Keratinocyte (primary cell): ENCODE measurements at regions not wholly inside any gene's neighbourhood (a gene's known extent, or its start where the extent isn't known, plus 50 kb on each side); places are given as distances from the start of the nearest gene placed in this dataset.

ENCODE experiments used
- DNase-seq: peaks from one replicate; pipeline ENCODE4 v3.0.0-alpha.2; 2011; ENCODE audit warnings: low read depth, missing footprints, low spot score
- FAIRE-seq: peaks from 2 replicates; lab custom pipeline; 2011; peaks lifted over from hg19 to GRCh38; lab: Jason Lieb, UNC
- H2AFZ ChIP-seq: 2 replicates; pipeline ENCODE4 v1.6.0; 2012; ENCODE audit warnings: low read length, control low read depth, inconsistent platforms; ENCODE audit not compliant: control insufficient read depth
- H3K27ac ChIP-seq: 2 replicates; pipeline ENCODE4 v1.5.1; 2011; ENCODE audit warnings: low read length; ENCODE audit not compliant: control insufficient read depth, insufficient read depth
- H3K27me3 ChIP-seq: 3 replicates; pipeline ENCODE4 v1.6.0; 2011; ENCODE audit warnings: low read length; ENCODE audit not compliant: control insufficient read depth, insufficient read depth; ENCODE audit errors: extremely low read depth
- H3K36me3 ChIP-seq, 2 experiments: 2 replicates in 1 of 2; 3 replicates in 1 of 2; pipeline ENCODE4 v1.5.1; 2011; ENCODE audit warnings: low read length in 2 of 2, mild to moderate bottlenecking in 1 of 2; ENCODE audit not compliant: control insufficient read depth in 2 of 2, insufficient read depth in 2 of 2; ENCODE audit errors: extremely low read depth in 1 of 2
- H3K4me1 ChIP-seq: 3 replicates; pipeline ENCODE4 v1.5.1; 2011; ENCODE audit warnings: low read length; ENCODE audit not compliant: control insufficient read depth, insufficient read depth; ENCODE audit errors: extremely low read depth
- H3K4me2 ChIP-seq: 3 replicates; pipeline ENCODE4 v1.6.0; 2011; ENCODE audit warnings: low read depth, low read length; ENCODE audit not compliant: control insufficient read depth, insufficient read depth; ENCODE audit errors: extremely low read depth
- H3K4me3 ChIP-seq, 3 experiments: fragments of 200-600 bp in 1 of 3; sonication (generic) in 1 of 3; 2 replicates in 2 of 3; 3 replicates in 1 of 3; pipeline ENCODE4 v1.5.1; 2011 to 2016; ENCODE audit warnings: low read length in 3 of 3, mild to moderate bottlenecking in 3 of 3, control low read depth in 2 of 3, inconsistent platforms in 1 of 3, low read depth in 1 of 3, mixed read lengths in 1 of 3, mixed run types in 1 of 3, moderate library complexity in 1 of 3; ENCODE audit not compliant: control insufficient read depth in 2 of 3, insufficient read depth in 2 of 3; ENCODE audit errors: extremely low read depth in 1 of 3
- H3K79me2 ChIP-seq: 2 replicates; pipeline ENCODE4 v1.6.0; 2012; ENCODE audit warnings: low read length; ENCODE audit not compliant: control insufficient read depth, insufficient read depth
- H3K9ac ChIP-seq: 3 replicates; pipeline ENCODE4 v1.6.0; 2011; ENCODE audit warnings: low read length; ENCODE audit not compliant: control insufficient read depth, insufficient read depth; ENCODE audit errors: extremely low read depth
- H3K9me1 ChIP-seq: 3 replicates; pipeline ENCODE4 v1.6.0; 2011; ENCODE audit warnings: low read length; ENCODE audit not compliant: control insufficient read depth, insufficient read depth; ENCODE audit errors: extremely low read depth
- H3K9me3 ChIP-seq: 2 replicates; pipeline ENCODE4 v1.5.1; 2012; ENCODE audit warnings: low read depth, low read length; ENCODE audit not compliant: control insufficient read depth
- H4K20me1 ChIP-seq: 3 replicates; pipeline ENCODE4 v1.6.0; 2011; ENCODE audit warnings: low read length; ENCODE audit not compliant: control insufficient read depth, insufficient read depth; ENCODE audit errors: extremely low read depth
- EZH2 ChIP-seq: IDR thresholded peaks from one replicate; pipeline ENCODE4 v1.6.1; 2012; ENCODE audit warnings: inconsistent platforms, mild to moderate bottlenecking, low read length, moderate library complexity
- dilution Hi-C: fragments of 300-500 bp; cut with MboI; formaldehyde crosslinking; loops from one replicate; pipeline ENCODE4 v1.7.0; 2020; ENCODE audit warnings: low sequenced_read_pairs; ENCODE audit not compliant: extremely low pct_ligation_motif_present
- TF ChIP-seq, protein P1 (sequence below), 3 experiments: IDR thresholded peaks in 1 of 3; conservative IDR thresholded peaks in 1 of 3; optimal IDR thresholded peaks in 1 of 3; 2 replicates in 2 of 3; 3 replicates in 1 of 3; pipeline versions ENCODE3 to v1.5.1; 2011; ENCODE audit warnings: low read length in 3 of 3, mild to moderate bottlenecking in 3 of 3, moderate library complexity in 2 of 3, control low read depth in 1 of 3, inconsistent platforms in 1 of 3; ENCODE audit not compliant: insufficient read depth in 2 of 3; ENCODE audit errors: extremely low read depth in 1 of 3

- Histone ChIP-seq H3K4me2 (no peak overlapping the region), H3K4me1 (no peaks in the 10 kb centered on the region), H3K9me3 (no peaks in the 10 kb centered on the region), H3K9ac (no peak overlapping the region), H3K36me3 (no peaks in the 10 kb centered on the region), H3K9me1 (no peaks in the 10 kb centered on the region), H3K27ac (no peak overlapping the region), H3K4me3 (no peak overlapping the region), H3K27me3 (no peaks in the 10 kb centered on the region), H3K79me2 (no peaks in the 10 kb centered on the region), H2AFZ (no peak overlapping the region), H4K20me1 (no peaks in the 10 kb centered on the region)
- no peak for DNase-seq
- dilution Hi-C loops = no loop called here
- FAIRE-seq = no peak
- TF ChIP-seq, protein P1, sequence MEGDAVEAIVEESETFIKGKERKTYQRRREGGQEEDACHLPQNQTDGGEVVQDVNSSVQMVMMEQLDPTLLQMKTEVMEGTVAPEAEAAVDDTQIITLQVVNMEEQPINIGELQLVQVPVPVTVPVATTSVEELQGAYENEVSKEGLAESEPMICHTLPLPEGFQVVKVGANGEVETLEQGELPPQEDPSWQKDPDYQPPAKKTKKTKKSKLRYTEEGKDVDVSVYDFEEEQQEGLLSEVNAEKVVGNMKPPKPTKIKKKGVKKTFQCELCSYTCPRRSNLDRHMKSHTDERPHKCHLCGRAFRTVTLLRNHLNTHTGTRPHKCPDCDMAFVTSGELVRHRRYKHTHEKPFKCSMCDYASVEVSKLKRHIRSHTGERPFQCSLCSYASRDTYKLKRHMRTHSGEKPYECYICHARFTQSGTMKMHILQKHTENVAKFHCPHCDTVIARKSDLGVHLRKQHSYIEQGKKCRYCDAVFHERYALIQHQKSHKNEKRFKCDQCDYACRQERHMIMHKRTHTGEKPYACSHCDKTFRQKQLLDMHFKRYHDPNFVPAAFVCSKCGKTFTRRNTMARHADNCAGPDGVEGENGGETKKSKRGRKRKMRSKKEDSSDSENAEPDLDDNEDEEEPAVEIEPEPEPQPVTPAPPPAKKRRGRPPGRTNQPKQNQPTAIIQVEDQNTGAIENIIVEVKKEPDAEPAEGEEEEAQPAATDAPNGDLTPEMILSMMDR (optimal IDR thresholded peaks at IDR 0.05 in 1 of 3, IDR thresholded peaks at IDR 0.05 in 1 of 3, conservative IDR thresholded peaks at IDR 0.05 in 1 of 3; ENCODE audit: extremely low read depth in 1 of 3, insufficient read depth in 2 of 3, low read length in 3 of 3) = no peak
- TF ChIP-seq EZH2 = no peak
Observed at GRCh38 chr6:168808232-168808631, 367.2 kb downstream of the SMOC2 start.

GRCh38 chr6:168804331-168804730 is 363.3 kb downstream of the SMOC2 start:
- TF ChIP-seq, protein P1 (optimal IDR thresholded peaks at IDR 0.05 in 1 of 3, IDR thresholded peaks at IDR 0.05 in 1 of 3, conservative IDR thresholded peaks at IDR 0.05 in 1 of 3; ENCODE audit: extremely low read depth in 1 of 3, insufficient read depth in 2 of 3, low read length in 3 of 3) = no peak
- TF ChIP-seq EZH2 = no peak
- Histone ChIP-seq H3K27me3 (no peaks in the 10 kb centered on the region), H3K9ac (no peak overlapping the region), H3K79me2 (no peaks in the 10 kb centered on the region), H3K9me3 (no peaks in the 10 kb centered on the region), H3K4me3 (no peak overlapping the region), H3K4me1 (no peaks in the 10 kb centered on the region), H2AFZ (no peak overlapping the region), H4K20me1 (no peaks in the 10 kb centered on the region), H3K27ac (no peak overlapping the region), H3K9me1 (no peaks in the 10 kb centered on the region), H3K4me2 (no peak overlapping the region), H3K36me3 (no peaks in the 10 kb centered on the region)
- FAIRE-seq (no peak), DNase-seq (no peak)
- dilution Hi-C loops = no loop called here
